Retinal pigment epithelial cell (primary cell): ENCODE measurements at regions not wholly inside any gene's neighbourhood (a gene's known extent, or its start where the extent isn't known, plus 50 kb on each side); places are given as distances from the start of the nearest gene placed in this dataset.

ENCODE experiments used
- DNase-seq: peaks from one replicate; pipeline ENCODE4 v3.0.0-alpha.2; 2010; ENCODE audit warnings: low read depth
- H3K4me3 ChIP-seq: 2 replicates; pipeline ENCODE4 v1.5.1; 2011; ENCODE audit warnings: mild to moderate bottlenecking, low read length, control low read depth, moderate library complexity
- CTCF ChIP-seq: conservative IDR thresholded peaks from 2 replicates; pipeline ENCODE4 v1.5.1; 2011; ENCODE audit warnings: low read depth, low read length, control low read depth, inconsistent platforms

GRCh38 chr11:127268932-127269331 is 268.4 kb upstream of the KIRREL3 start:
- no peak for TF ChIP-seq CTCF
- no peak for DNase-seq
- no peak overlapping the region for H3K4me3 ChIP-seq

- no peak for TF ChIP-seq CTCF
- no peak for DNase-seq
- H3K4me3 ChIP-seq = no peak overlapping the region
These were observed 268.0 kb upstream of the KIRREL3 start for GRCh38 chr11:127268521-127268920.

GRCh38 chr11:127259102-127259501 is 258.5 kb upstream of the KIRREL3 start:
- TF ChIP-seq CTCF = no peak
- DNase-seq = no peak
- no peak overlapping the region for H3K4me3 ChIP-seq

GRCh38 chr11:127255209-127255608 is 254.6 kb upstream of the KIRREL3 start:
- no peak for DNase-seq
- TF ChIP-seq CTCF = no peak
- no peak overlapping the region for H3K4me3 ChIP-seq

- no peak for TF ChIP-seq CTCF
- no peak overlapping the region for H3K4me3 ChIP-seq
- DNase-seq = no peak
These were observed 251.8 kb upstream of the KIRREL3 start for GRCh38 chr11:127252321-127252720.

- no peak overlapping the region for H3K4me3 ChIP-seq
- DNase-seq = no peak
- no peak for TF ChIP-seq CTCF
These were observed 249.0 kb upstream of the KIRREL3 start for GRCh38 chr11:127249576-127249975.

GRCh38 chr11:127248476-127248875 is 247.9 kb upstream of the KIRREL3 start:
- TF ChIP-seq CTCF = no peak
- DNase-seq = no peak
- no peak overlapping the region for H3K4me3 ChIP-seq
